ENCODE measurements at regions not wholly inside any gene's neighbourhood (a gene's known extent, or its start where the extent isn't known, plus 50 kb on each side); places are given as distances from the start of the nearest gene placed in this dataset.

DNA sequence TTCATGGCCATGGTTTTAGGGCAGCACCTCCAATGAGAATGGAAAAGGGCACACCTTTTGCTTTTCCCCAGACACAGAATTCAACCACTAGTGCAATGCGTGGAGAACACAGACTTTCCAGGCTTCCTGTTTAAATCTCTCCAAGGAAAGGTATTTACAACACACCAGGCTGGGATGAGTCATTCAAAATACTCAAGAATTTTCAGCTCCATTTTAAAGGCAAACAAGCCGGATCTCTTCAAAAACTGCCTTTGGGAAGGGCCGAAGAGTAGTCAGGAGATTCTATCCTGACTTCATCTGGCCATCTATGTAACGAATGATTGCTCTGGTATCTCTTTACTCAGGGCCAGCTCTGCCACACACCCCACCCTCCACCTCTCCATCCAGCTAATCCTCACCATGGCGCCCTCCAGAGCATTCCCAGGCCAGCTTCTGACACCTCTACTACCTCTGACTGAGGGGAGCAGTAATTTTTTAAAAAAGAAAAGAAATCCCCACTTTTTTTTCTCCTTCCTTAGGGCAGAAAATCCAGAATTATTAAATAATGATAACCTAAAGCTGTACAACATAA is 254.6 kb downstream of the LY86 start:
- no peak for DNase-seq

DNA sequence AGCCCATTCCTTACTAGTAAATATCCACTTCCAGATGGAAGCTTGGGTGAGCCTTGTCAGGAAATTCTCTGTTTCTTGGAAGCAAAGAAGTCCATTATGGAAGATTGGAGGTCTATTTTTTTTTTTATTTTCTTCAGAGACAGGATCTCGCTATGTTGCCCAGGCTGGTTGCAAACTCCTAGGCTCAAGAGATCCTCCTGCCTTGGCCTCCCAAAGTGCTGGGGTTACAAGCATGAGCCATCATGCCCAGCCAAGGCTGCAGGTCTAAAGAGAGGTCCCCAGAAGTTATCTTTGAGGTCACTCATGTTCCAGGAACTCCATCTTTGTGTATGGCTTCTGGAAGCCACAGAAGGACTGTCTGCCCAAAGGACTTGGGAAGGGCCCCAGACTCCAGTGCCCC is 255.3 kb downstream of the LY86 start:
- no peak for DNase-seq

DNA sequence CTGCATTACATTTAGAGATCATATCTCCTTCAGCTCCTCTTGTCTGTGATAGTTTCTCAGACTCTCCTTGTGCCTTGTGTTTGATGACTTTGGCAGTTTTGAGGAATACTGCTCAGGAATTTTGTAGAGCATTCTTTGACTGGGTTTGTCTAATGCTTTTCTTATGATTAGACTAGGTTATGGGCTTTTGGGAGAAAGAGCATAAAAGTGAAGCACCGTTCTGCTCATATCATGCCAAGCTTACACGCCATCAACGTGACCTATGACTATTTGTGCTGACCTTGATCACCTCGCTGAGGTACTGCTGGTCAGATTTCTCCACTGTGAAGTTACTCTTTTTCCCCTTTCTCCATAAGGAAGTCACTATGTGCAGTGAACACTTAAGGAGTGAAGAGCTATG is 256.0 kb downstream of the LY86 start:
- DNase-seq, result no peak

DNA sequence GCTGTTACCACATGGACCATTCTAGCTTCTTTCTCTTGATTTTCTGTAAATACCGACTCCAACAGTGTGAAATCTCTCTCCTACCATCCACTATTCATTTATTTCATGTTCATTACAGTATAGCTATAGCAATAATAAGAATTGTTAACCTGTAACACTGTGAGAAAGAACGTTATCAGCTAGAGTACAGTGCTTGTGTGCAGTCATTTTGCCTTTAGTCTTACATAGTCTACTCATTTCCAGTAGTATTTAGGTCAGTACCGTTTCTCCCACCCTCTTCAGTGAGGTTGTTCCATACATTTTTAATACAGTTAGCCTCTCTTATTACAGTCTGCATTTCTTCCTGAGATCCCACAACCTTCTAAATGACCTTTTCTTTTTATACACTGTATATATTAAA is 257.1 kb downstream of the LY86 start:
- no peak for DNase-seq

DNA sequence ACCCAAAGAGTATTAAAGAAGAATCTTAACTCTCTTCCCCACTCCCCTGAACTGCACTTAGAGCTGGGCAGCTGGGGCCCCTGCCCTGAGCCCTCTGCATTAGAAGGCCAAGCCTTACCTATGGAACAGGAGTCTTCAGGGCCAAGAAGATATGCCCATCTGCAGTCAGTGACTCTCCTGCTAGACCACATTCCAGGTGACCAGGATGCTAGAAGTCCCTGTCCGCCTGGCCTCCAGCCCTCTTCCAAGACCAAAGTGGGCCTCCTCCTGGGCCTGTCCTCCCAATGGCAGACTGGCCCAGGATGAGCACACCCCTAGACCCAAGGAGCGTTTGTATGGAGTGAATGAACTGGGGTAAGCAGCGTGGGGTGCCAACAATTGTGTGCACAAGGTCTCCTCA is 259.1 kb downstream of the LY86 start:
- no peak for DNase-seq

DNA sequence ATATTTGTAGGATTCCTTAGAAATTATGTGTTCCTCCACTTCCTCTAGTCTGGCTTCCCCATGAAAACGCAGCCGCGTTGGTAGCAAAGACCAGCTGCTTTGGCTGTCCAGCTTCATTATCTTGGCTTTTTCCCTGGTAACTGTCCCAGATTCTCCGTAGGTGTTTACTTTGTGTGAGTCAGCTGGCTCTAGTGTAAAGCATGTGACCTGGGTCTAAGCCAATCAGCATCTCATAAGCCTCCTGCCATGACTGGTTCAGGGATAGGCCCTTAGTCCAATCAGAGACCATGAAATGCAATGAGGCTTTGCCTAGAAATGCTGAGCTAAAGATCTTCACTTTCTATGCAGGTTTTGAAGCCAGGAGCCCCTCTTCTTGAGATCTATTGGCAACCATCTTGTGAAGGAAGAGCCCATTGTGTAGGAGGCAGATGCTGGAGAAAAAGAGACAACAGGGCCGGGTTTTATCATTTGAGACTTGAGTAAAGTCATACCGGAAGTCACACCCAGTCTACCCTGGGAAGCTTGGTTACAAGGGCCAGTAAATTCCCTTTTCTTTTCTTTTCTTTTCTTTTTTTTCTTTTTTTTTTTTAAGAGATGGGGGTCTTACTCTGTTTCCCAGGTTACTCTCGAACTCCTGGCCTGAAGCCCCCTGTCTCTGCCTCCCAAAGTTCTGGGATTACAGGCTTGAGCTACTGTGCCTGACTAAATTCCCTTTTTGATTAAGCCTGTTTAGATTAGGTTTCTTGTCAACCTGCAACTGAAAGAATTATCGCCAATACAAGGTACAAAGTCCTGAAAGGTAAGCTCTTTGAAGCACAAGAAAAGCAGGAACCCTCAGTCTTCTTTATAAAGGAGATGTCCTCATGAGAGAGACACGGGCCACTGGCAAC is 256.5 kb upstream of the RREB1 start:
- no peak for DNase-seq

DNA sequence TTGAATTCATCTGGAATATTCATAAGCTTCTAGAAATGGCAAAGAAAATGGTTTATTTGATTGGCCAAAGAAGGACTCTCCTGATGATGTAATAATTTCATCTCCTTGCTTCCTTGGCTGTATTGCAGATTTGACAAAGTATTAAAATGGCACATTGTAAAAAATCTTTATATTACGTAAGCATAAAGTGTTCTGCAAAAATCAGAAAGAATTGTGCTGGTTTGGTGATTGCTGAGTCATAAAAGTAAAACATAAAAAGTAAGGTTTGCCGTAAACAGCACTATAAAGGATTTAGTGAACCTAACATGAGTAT is 255.9 kb upstream of the RREB1 start:
- no peak for DNase-seq

DNA sequence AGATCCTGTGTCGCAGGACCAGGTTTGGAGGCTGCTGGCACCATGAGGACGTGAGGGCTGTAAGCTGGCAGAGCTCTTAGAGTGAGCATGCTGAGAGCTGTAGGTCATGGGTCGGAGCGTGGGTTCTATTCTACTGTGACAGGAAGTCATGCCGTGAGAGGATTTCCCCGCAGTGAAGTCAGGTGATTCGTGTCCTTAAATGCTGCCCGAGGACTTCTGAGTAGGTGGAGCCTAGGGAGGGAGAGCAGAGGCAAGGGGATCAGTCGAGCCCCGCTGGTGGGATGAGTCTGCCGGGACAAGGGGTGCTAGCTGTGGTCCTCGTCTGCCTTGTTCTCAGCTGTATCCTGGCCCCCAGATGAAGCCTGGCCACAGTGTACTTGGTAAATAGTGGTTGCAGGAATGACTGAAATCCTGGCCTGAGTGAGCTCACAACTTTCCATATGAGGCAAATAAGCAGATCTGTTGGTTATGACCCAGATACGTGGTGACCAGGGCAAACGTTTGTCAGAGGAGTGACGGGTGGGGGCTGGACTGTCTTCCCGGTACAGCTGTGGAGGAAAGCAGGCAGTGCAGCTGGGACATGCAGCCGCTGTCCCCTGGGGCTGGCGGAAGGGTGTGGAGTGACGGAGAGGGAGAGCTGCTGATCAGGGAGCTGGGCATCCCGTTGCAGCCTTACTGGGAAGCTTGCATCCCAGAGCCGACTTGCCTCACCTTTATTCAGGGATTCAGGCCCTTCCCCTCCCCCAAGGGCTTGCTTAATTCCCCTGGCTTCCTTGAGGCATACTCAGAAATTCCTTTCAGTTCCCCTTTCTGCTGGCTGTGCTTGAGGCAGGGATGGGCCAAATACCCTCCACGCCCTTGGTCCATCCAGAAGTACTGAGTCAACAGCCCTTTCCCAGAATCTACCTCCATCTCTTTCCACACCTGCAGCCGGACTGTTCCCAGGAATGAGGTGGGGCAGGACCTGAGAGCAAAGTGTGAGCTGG is 250.9 kb upstream of the RREB1 start:
- no peak for DNase-seq

DNA sequence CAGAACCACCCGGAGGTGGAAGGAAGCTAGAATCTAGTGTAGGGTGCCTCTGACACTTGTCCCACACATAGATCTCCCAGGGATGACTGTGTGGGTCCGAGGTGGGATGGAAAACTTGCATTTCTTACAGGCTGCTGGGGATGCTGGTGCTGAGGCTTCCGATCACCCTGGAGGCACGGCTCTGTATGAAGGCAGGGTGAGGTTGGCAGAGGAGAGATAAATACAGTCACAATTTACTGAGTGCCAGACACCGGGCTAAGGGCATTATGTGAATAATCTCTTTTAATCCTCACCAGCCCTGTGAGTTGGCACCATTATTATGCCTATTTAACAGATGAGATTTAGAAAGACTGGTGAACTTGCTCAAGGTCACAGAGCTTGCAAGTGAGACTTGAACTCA is 250.2 kb upstream of the RREB1 start:
- no peak for DNase-seq

DNA sequence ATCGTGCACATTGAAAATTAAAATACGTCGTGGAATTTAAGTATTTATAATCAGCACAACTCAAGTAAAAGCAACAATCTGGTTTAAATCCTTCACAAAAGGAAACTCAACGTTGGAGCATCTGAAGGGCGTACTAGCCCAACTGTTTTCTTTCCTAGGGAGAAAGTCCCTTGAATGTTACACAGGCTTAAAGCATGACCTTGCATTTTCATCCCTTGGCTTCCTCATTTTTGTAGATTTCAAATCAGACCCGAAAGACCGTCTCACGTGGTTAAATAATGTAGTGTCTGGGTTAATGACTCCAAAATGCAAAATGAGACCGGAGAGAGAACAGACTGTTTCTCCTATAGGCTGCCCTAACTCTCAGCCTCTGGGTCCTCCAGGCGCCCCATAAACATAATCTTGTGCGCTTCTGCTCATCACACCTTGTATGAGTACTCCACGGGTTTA is 249.2 kb upstream of the RREB1 start:
- DNase-seq, result no peak

DNA sequence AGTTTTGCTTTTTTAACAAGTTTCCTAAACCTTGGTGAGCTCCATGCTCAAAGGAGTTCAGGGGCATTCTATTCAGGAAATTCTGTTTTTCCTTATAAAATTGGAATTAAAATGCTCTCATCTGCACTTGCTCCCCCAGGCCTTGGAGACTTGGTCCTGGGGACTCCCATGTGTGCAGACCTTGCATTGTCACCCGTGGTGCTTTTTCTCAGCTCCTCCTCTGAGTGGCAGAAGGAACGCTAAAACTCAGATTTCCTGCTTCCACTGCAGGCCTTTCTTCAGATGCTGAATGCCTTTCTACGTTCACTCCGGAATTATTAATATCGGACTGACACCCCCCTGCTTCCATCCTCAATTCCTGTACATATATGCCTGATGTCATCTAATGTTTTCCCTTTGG is 248.7 kb upstream of the RREB1 start:
- DNase-seq, result no peak

DNA sequence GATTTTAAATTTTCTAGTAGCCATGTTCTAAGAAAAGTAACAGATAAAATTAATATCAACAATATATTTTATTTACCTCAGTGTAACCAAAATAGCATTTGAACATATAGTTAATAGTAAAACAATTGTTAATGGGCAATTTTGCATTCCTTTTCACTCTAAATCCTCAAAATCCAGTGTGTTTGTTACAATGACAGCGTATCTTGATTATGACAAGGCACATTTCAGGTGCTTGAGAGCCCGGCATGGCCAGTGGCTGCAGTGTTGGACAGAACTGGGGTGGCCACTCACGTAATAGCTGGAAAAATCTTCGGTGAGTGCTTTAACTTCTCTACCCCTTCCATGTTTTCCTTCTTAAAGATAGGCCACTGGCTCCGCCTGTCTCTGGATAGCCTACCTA is 248.0 kb upstream of the RREB1 start:
- DNase-seq, result no peak

DNA sequence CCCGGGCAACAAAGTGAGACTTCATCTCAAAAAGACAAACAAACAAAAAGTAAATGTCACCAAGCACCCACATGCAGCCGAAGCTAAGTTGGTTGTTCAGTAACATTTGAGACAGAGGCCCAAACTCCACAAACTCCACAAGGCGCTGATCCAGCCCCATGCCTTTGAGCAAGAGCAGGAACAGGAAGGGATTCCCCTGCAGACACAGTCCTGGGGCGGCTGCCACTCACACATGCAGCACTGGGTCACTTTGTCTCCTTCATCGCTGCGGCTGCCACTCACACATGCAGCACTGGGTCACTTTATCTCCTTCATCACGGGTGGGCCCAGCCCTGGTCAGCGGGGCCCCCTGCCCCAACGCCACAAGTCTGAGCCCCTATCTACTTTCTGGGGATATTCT is 246.9 kb upstream of the RREB1 start:
- DNase-seq, result no peak

DNA sequence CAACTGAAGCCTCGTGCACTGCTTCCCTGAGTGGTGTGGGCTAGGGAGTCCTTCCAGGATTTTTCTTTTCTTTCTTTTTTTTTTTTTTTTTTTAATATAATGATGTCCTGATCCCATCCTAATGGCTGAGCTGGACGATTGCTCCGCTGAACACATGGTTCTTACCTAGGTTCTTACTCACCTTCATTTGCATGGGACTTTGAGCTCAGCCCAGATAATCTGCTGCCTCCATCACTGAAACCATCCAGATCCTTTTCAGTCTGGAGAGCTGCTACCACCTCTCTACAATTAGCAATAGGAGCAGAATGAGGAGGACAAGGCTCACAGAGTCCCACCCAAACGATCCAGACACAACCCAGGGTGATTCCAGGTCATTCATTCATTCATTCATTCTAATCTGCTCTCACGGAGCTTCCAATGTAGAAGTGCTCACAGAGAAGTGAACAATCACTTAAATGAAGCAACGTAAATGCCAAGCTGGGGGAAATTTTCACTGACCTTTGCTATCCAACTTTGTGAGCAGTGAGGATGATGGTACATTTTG is 246.3 kb upstream of the RREB1 start:
- no peak for DNase-seq

DNA sequence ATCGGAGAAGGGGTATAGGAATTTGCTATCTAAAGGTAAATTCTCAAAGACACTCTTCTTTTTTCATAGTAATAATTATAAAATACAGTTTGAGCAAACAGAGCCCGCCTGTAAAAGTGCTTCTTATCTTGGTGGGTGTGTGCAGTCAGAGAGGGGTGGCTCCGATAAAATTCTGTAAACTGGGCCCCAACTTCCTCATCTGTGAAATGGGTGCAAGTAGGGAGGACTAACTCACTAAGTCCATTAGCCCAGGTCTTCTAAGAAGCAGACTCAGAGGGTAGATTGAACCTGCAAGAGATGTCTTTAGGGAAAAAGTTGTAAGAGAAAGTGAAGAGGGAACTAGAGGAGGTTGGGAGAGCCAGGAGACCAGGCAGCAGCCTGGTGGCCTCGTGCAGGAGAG is 245.8 kb upstream of the RREB1 start:
- no peak for DNase-seq

DNA sequence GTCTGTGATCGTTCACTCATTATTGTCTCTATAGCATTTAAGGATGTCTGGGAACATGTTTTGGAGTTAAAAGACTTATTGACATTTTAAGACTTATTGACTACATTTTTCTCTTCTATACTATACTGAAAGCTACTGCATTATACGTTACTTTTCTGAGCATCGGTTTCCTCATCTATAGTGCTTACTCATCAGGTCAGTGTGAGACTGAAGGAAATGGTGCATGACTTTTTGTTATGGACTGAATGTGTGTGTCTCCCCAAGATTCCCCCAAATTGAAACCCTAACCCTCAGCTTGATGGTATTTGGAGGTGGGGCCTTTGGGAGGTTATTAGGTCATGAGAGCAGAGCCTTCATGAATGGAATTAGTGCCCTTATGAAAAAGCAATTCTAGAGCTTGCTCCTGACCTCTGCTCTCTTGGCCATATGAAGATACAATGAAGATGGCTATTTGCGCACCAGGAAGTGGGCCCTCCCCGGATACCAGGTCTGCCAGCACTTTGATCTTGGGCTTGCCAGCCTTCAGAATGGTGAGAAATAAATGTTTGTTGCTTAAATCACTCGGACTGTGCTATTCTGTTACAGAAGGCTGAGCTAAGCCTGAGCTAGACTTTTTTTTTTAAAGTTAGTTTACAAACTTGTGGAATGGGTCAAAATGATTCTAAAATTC is 243.7 kb upstream of the RREB1 start:
- no peak for DNase-seq

DNA sequence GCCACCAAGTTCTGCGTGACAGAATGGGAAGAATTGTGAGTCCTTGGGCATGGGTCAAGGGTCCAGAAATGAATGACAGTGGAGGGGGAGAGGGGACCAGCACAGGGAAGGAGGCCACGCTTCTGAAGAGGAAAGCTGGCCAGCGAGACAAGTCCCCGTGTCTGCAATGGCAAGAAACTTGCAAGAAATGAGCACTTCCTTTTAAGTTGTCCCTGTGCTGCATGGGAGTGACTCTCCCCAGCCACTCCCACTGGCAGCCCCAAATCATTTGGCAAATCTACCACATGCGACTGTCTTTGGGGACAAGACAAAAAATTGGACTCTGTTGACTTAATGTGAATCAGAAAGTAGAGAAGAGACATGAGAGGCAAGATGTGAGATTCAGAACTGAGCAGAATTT is 242.2 kb upstream of the RREB1 start:
- no peak for DNase-seq

DNA sequence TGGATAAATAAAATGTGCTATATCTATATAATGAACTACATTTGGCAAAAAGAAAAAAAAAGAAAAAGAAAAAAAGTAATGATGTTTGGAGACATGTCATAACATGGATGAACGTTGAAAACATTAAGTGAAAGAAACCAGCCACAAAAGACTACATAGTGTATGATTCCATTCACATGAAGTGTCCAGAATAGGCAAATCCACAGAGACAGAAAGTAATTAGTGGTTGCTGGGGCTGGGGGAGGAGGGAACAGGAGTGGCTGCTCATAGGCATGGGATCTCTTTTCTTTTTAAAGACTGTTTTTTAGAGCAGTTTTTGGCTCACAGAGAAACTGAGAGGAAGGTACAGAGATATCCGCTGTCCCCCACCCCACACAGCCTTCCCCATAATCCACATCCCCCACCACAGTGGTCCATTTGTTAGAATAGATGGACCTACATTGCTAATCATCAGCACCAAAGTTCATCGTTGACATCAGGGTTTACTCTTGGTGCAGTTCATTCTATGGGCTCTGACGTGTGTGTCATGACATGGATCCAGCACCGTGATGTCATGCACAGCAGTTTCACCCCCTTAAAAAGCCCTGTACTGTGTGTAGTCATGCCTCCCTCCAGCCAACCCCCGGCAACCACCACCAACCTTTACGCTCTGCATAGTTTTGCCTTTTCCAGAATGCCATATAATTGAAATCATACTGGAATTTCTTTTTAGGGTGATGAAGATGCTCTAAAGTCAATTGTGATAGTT is 240.9 kb upstream of the RREB1 start:
- DNase-seq, result no peak

DNA sequence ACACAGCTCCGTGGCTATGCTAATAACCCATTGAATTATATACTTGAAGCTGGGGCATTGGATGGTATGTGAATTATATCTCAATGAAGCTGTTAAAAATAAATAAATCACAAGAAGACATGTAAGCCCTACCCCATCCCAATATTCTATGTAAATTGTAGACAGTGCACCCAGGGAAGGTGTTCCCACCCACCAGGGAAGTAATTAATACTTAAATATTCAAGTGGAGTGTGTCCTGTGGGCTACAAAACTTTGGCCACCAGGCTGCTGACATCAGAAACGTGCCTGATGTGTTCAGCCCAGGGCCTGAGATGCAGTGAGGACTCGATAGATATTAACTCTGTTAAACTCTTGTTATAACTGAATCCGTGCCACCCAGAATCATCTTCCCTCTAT is 240.4 kb upstream of the RREB1 start:
- DNase-seq, result no peak

DNA sequence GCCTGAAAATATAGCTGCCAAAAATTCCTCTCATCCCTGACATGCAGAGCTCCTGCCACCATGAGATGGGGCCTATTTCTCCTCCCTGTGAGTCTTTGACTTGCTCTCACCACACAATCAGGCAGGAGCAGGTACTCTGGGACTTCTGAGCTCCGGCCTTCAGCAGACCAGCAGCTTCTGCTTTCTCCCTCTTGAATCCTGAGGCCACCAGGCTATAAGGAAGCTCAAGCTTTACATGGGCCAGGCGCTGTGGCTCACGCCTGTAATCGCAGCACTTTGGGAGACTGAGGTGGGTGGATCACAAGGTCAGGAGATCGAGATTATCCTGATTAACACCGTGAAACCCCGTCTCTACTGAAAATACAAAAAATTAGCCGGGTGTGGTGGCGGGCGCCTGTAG is 238.7 kb upstream of the RREB1 start:
- DNase-seq, result no peak

DNA sequence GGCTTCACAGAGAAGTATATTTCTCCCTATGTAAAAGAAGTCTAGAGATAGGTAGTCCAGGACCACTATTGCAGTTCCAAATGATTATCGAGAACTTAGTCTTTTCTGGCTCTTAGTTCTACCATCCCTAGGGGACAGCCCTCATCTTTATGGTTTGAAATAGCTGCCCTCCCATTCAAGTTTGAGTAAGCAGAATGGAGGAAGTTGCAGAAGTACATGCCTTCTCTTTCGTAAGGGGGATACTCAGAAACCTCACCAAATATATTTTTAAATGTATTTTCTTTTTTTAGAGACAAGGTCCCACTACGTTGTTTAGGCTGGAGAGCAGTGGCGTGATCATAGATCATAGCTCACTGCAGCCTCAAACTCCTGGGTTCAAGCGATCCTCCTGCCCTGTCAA is 236.8 kb upstream of the RREB1 start:
- DNase-seq, result no peak
